ENCODE measurements at regions not wholly inside any gene's neighbourhood (a gene's known extent, or its start where the extent isn't known, plus 50 kb on each side); places are given as distances from the start of the nearest gene placed in this dataset.

- TF ChIP-seq CTCF (IDR thresholded peaks at IDR 0.05): no peak
- TF ChIP-seq POLR2A (IDR thresholded peaks at IDR 0.05): no peak
Measured at GRCh38 chr17:68706356-68706920, 105.3 kb upstream of the FAM20A start.

Measured in testis (tissue), 2 donors.